Suppressor macrophage treated with lipopolysaccharide for 4 hours (primary cell): ENCODE measurements at regions not wholly inside any gene's neighbourhood (a gene's known extent, or its start where the extent isn't known, plus 50 kb on each side); places are given as distances from the start of the nearest gene placed in this dataset.

Source experiments
- DNase-seq: peaks from one replicate; pipeline ENCODE4 v3.0.0-alpha.2; 2020

- no peak for DNase-seq
These were observed 437.2 kb upstream of the PKDCC start for GRCh38 chr2:41610501-41611190.

- DNase-seq = peak; percentile 0
These were observed 429.1 kb upstream of the PKDCC start for GRCh38 chr2:41618754-41619153.

- no peak for DNase-seq
These were observed 426.7 kb upstream of the PKDCC start for GRCh38 chr2:41621095-41621494.

- no peak for DNase-seq
These were observed 426.3 kb upstream of the PKDCC start for GRCh38 chr2:41621563-41621962.

GRCh38 chr2:41622301-41622700, 425.5 kb upstream of the PKDCC start:
- DNase-seq = no peak

- DNase-seq = no peak
These were observed 420.9 kb upstream of the PKDCC start for GRCh38 chr2:41626936-41627335.

- DNase-seq = no peak
These were observed 413.1 kb upstream of the PKDCC start for GRCh38 chr2:41634686-41635085.

GRCh38 chr2:41644936-41645335, 402.9 kb upstream of the PKDCC start:
- DNase-seq = no peak

- DNase-seq = no peak
These were observed 400.3 kb upstream of the PKDCC start for GRCh38 chr2:41647468-41648050.

- DNase-seq = no peak
These were observed 390.6 kb upstream of the PKDCC start for GRCh38 chr2:41657226-41657625.

- no peak for DNase-seq
These were observed 388.1 kb upstream of the PKDCC start for GRCh38 chr2:41659758-41660157.

GRCh38 chr2:41662461-41662860, 385.4 kb upstream of the PKDCC start:
- DNase-seq = no peak

GRCh38 chr2:41663056-41663455, 384.8 kb upstream of the PKDCC start:
- no peak for DNase-seq

- no peak for DNase-seq
These were observed 379.3 kb upstream of the PKDCC start for GRCh38 chr2:41668529-41668928.

- DNase-seq = no peak
These were observed 369.2 kb upstream of the PKDCC start for GRCh38 chr2:41678639-41679038.

- no peak for DNase-seq
These were observed 361.7 kb upstream of the PKDCC start for GRCh38 chr2:41686156-41686555.

- peak; percentile 12 for DNase-seq
These were observed 356.3 kb upstream of the PKDCC start for GRCh38 chr2:41691561-41691960.

GRCh38 chr2:41694536-41695049, 353.2 kb upstream of the PKDCC start:
- DNase-seq = no peak

GRCh38 chr2:41695198-41696113, 352.4 kb upstream of the PKDCC start:
- DNase-seq = no peak

GRCh38 chr2:41697389-41697788, 350.4 kb upstream of the PKDCC start:
- no peak for DNase-seq

GRCh38 chr2:41698678-41699422, 349.0 kb upstream of the PKDCC start:
- DNase-seq = peak; percentile 18

GRCh38 chr2:41701231-41701630, 346.6 kb upstream of the PKDCC start:
- DNase-seq = no peak

GRCh38 chr2:41703123-41703522, 344.7 kb upstream of the PKDCC start:
- no peak for DNase-seq
